Trophoblast cell (in vitro differentiated cells and primary cell): ENCODE measurements at regions not wholly inside any gene's neighbourhood (a gene's known extent, or its start where the extent isn't known, plus 50 kb on each side); places are given as distances from the start of the nearest gene placed in this dataset.

Experiments used
- DNase-seq, 2 donors: peaks; one replicate each; pipeline ENCODE4 v3.0.0-alpha.2; 2016
- H2AFZ ChIP-seq: 2 replicates; pipeline ENCODE4 v1.6.1; 2013; ENCODE audit warnings: low read length, moderate library complexity, mild to moderate bottlenecking; ENCODE audit not compliant: insufficient read depth, poor library complexity
- H2AK5ac ChIP-seq: 2 replicates; pipeline ENCODE4 v1.6.1; 2013; ENCODE audit warnings: mild to moderate bottlenecking, low read length
- H2BK120ac ChIP-seq: 2 replicates; pipeline ENCODE4 v1.6.1; 2013; ENCODE audit warnings: low read length, mild to moderate bottlenecking, moderate library complexity; ENCODE audit not compliant: insufficient read depth, poor library complexity
- H2BK12ac ChIP-seq: 2 replicates; pipeline ENCODE4 v1.6.1; 2013; ENCODE audit warnings: mild to moderate bottlenecking, low read length, moderate library complexity
- H2BK5ac ChIP-seq: 2 replicates; pipeline ENCODE4 v1.6.1; 2013; ENCODE audit warnings: low read length, low read depth, moderate library complexity, mild to moderate bottlenecking; ENCODE audit not compliant: poor library complexity
- H3K14ac ChIP-seq: 2 replicates; pipeline ENCODE4 v1.6.1; 2013; ENCODE audit warnings: mild to moderate bottlenecking, low read length
- H3K18ac ChIP-seq: 2 replicates; pipeline ENCODE4 v1.6.1; 2013; ENCODE audit warnings: mild to moderate bottlenecking, low read length
- H3K23ac ChIP-seq: 2 replicates; pipeline ENCODE4 v1.6.1; 2013; ENCODE audit warnings: low read length
- H3K27ac ChIP-seq: 2 replicates; pipeline ENCODE4 v1.5.1; 2013; ENCODE audit warnings: low read depth, mild to moderate bottlenecking, inconsistent platforms, low read length, moderate library complexity
- H3K27me3 ChIP-seq: 2 replicates; pipeline ENCODE4 v1.6.1; 2013; ENCODE audit warnings: inconsistent platforms, mild to moderate bottlenecking, low read length, moderate library complexity; ENCODE audit not compliant: insufficient read depth
- H3K36me3 ChIP-seq, 2 experiments: 1 replicate in 1 of 2; 2 replicates in 1 of 2; pipeline ENCODE4 v1.6.1; 2013; ENCODE audit warnings: low read length in 2 of 2, mild to moderate bottlenecking in 2 of 2, moderate library complexity in 1 of 2; ENCODE audit not compliant: insufficient read depth in 2 of 2, control insufficient read depth in 1 of 2
- H3K4ac ChIP-seq: 2 replicates; pipeline ENCODE4 v1.6.1; 2013; ENCODE audit warnings: low read depth, mild to moderate bottlenecking, low read length, moderate library complexity
- H3K4me1 ChIP-seq, 2 experiments: 1 replicate in 1 of 2; 2 replicates in 1 of 2; pipeline ENCODE4 v1.6.1; 2013; ENCODE audit warnings: low read length in 2 of 2, mild to moderate bottlenecking in 2 of 2, moderate library complexity in 1 of 2; ENCODE audit not compliant: insufficient read depth in 2 of 2, control insufficient read depth in 1 of 2
- H3K4me2 ChIP-seq: 2 replicates; pipeline ENCODE4 v1.6.1; 2013; ENCODE audit warnings: inconsistent platforms, mild to moderate bottlenecking, low read length, moderate library complexity
- H3K4me3 ChIP-seq: 2 replicates; pipeline ENCODE4 v1.5.1; 2013; ENCODE audit warnings: mild to moderate bottlenecking, low read depth, low read length, inconsistent platforms
- H3K79me1 ChIP-seq: one replicate; pipeline ENCODE4 v1.6.1; 2013; ENCODE audit warnings: low read length
- H3K79me2 ChIP-seq: 2 replicates; pipeline ENCODE4 v1.6.1; 2013; ENCODE audit warnings: low read length, mild to moderate bottlenecking; ENCODE audit not compliant: control insufficient read depth, insufficient read depth, poor library complexity
- H3K9ac ChIP-seq: 2 replicates; pipeline ENCODE4 v1.6.1; 2013; ENCODE audit warnings: mild to moderate bottlenecking, low read length
- H3K9me3 ChIP-seq: 2 replicates; pipeline ENCODE4 v1.6.1; 2013; ENCODE audit warnings: low read depth, mild to moderate bottlenecking, control low read depth, inconsistent platforms, low read length; ENCODE audit not compliant: insufficient read depth
- H4K12ac ChIP-seq: 2 replicates; pipeline ENCODE4 v1.6.1; 2013; ENCODE audit warnings: low read depth, mild to moderate bottlenecking, low read length, moderate library complexity
- H4K8ac ChIP-seq: 2 replicates; pipeline ENCODE4 v1.6.1; 2013; ENCODE audit warnings: low read depth, mild to moderate bottlenecking, low read length, moderate library complexity
- H4K91ac ChIP-seq: one replicate; pipeline ENCODE4 v1.6.1; 2013; ENCODE audit warnings: low read depth, mild to moderate bottlenecking, low read length, moderate library complexity
- WGBS: extraction: QIAGEN DNeasy Blood & Tissue Kit; methylation state at CpG from one replicate; pipeline ENCODE4 v1.1.7; 2013; ENCODE audit warnings: missing lambda C conversion rate; ENCODE audit not compliant: insufficient read length, insufficient coverage; ENCODE audit errors: extremely low coverage; 5-methylcytosine and 5-hydroxymethylcytosine counted together

- Histone ChIP-seq H3K79me2 (no peaks in the 10 kb centered on the region), H3K4ac (no peak overlapping the region), H2AFZ (peak overlapping the region; percentile 52), H4K91ac (peak overlapping the region; percentile 31), H3K27me3 (no peaks in the 10 kb centered on the region), H4K8ac (peak overlapping the region; percentile 54), H3K9me3 (peaks cover 2% of the 10 kb centered on the region), H2BK5ac (no peak overlapping the region), H2BK120ac (no peak overlapping the region), H4K12ac (peak overlapping the region; percentile 17), H3K36me3 (no peaks in the 10 kb centered on the region), H3K14ac (peak overlapping the region; percentile 31), H2BK12ac (peak overlapping the region; percentile 45), H3K4me1 (peaks cover 0 to 3% of the 10 kb centered on the region in 2 experiments), H3K23ac (no peak overlapping the region), H3K79me1 (peaks cover 3% of the 10 kb centered on the region), H2AK5ac (no peak overlapping the region), H3K4me3 (peak overlapping the region; percentile 47), H3K18ac (no peak overlapping the region), H3K4me2 (peak overlapping the region; percentile 77), H3K27ac (no peak overlapping the region), H3K9ac (no peak overlapping the region)
- no CpG with 5 or more reads among the region's 75 CpGs for WGBS
- peak; percentile 17 to 37 for DNase-seq
Measured at GRCh38 chr15:31215490-31216214, 111.0 kb upstream of the KLF13 start.

GRCh38 chr15:31216215-31216911 lies 110.3 kb upstream of the KLF13 start:
- Histone ChIP-seq H3K9ac (no peak overlapping the region), H3K4me3 (peak overlapping the region; percentile 57), H3K18ac (no peak overlapping the region), H2BK12ac (no peak overlapping the region), H3K4ac (no peak overlapping the region), H3K4me1 (peaks cover 0 to 3% of the 10 kb centered on the region in 2 experiments), H3K36me3 (no peaks in the 10 kb centered on the region), H2AFZ (no peak overlapping the region), H3K27me3 (no peaks in the 10 kb centered on the region), H2BK5ac (no peak overlapping the region), H2BK120ac (no peak overlapping the region), H4K12ac (no peak overlapping the region), H4K91ac (no peak overlapping the region), H3K4me2 (peak overlapping the region; percentile 59), H3K27ac (no peak overlapping the region), H2AK5ac (no peak overlapping the region), H3K9me3 (no peaks in the 10 kb centered on the region), H3K79me2 (no peaks in the 10 kb centered on the region), H3K79me1 (peaks cover 3% of the 10 kb centered on the region), H3K23ac (no peak overlapping the region), H4K8ac (no peak overlapping the region), H3K14ac (no peak overlapping the region)
- WGBS = no CpG with 5 or more reads among the region's 30 CpGs
- DNase-seq = no peak

- Histone ChIP-seq H4K8ac (no peak overlapping the region), H2BK120ac (no peak overlapping the region), H2AK5ac (no peak overlapping the region), H2AFZ (no peak overlapping the region), H3K27me3 (no peaks in the 10 kb centered on the region), H3K14ac (no peak overlapping the region), H3K9ac (no peak overlapping the region), H3K4me1 (peaks cover 0 to 3% of the 10 kb centered on the region in 2 experiments), H3K18ac (no peak overlapping the region), H2BK5ac (no peak overlapping the region), H3K79me1 (peaks cover 3% of the 10 kb centered on the region), H3K36me3 (no peaks in the 10 kb centered on the region), H3K79me2 (no peaks in the 10 kb centered on the region), H3K23ac (no peak overlapping the region), H4K91ac (no peak overlapping the region), H3K4me2 (no peak overlapping the region), H3K9me3 (no peaks in the 10 kb centered on the region), H4K12ac (no peak overlapping the region), H2BK12ac (no peak overlapping the region), H3K4ac (no peak overlapping the region), H3K4me3 (no peak overlapping the region), H3K27ac (no peak overlapping the region)
- no peak for DNase-seq
- WGBS = no CpG with 5 or more reads among the region's 6 CpGs
Measured at GRCh38 chr15:31217067-31217466, 109.6 kb upstream of the KLF13 start.

GRCh38 chr15:31217566-31218270 lies 108.9 kb upstream of the KLF13 start:
- no peak overlapping the region for H3K23ac ChIP-seq
- H3K4me3 ChIP-seq = no peak overlapping the region
- no peak overlapping the region for H2AFZ ChIP-seq
- peaks cover 0 to 3% of the 10 kb centered on the region in 2 experiments for H3K4me1 ChIP-seq
- H4K12ac ChIP-seq = no peak overlapping the region
- no peak overlapping the region for H4K8ac ChIP-seq
- H2BK5ac ChIP-seq = no peak overlapping the region
- no peak overlapping the region for H3K18ac ChIP-seq
- no CpG with 5 or more reads among the region's 10 CpGs for WGBS
- H2BK120ac ChIP-seq = no peak overlapping the region
- no peak overlapping the region for H3K27ac ChIP-seq
- H3K9me3 ChIP-seq = no peaks in the 10 kb centered on the region
- H3K79me2 ChIP-seq = no peaks in the 10 kb centered on the region
- H3K4me2 ChIP-seq = no peak overlapping the region
- no peak overlapping the region for H4K91ac ChIP-seq
- no peak overlapping the region for H3K9ac ChIP-seq
- H3K79me1 ChIP-seq = peaks cover 3% of the 10 kb centered on the region
- H2BK12ac ChIP-seq = no peak overlapping the region
- H3K36me3 ChIP-seq = no peaks in the 10 kb centered on the region
- H3K4ac ChIP-seq = no peak overlapping the region
- H3K14ac ChIP-seq = no peak overlapping the region
- DNase-seq = no peak
- H2AK5ac ChIP-seq = no peak overlapping the region
- H3K27me3 ChIP-seq = no peaks in the 10 kb centered on the region
